NCI-H146 treated with DMSO at 0.1 percent for 48 hours (cell line): ENCODE measurements at regions not wholly inside any gene's neighbourhood (a gene's known extent, or its start where the extent isn't known, plus 50 kb on each side); places are given as distances from the start of the nearest gene placed in this dataset.
"Not testable (repeated sequence)": the region's sequence is repeated elsewhere in the genome, so short reads cannot be mapped to it uniquely, and the experiment has no call there.

Experiments
- DNase-seq: peaks from one replicate; lab custom pipeline; 2025; ENCODE audit not compliant: unreplicated experiment; lab: John Stamatoyannopoulos, UW

DNA sequence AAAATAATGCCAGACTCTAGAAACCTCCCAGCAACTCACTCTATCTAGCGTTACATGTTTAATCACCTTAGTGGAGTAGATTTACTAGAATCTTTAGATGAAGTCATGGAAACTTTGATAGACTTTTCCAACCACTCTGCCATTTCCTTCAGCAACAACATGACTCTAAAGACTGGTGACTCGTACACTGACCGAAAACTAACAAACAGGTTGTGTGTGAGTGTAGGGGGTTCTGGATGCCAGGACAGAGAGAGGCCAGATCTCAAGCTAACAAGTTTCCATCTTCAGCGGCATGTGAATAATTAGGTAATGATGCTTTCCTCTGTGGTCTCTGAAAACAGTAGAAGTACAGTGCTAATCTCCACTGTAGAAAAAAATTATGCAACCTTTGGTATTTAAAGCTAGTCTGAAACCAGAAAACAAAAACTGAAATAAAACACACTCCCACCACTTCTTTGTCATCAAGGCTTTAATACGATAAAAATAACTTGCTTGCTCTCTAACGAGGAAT lies 286.4 kb downstream of the PRDM5 start:
- no peak for DNase-seq

- DNase-seq: no peak
Measured at GRCh38 chr4:120633810-120634209, 288.7 kb downstream of the PRDM5 start.

- no peak for DNase-seq
Measured at GRCh38 chr4:120630427-120630826, 292.1 kb downstream of the PRDM5 start.

DNA sequence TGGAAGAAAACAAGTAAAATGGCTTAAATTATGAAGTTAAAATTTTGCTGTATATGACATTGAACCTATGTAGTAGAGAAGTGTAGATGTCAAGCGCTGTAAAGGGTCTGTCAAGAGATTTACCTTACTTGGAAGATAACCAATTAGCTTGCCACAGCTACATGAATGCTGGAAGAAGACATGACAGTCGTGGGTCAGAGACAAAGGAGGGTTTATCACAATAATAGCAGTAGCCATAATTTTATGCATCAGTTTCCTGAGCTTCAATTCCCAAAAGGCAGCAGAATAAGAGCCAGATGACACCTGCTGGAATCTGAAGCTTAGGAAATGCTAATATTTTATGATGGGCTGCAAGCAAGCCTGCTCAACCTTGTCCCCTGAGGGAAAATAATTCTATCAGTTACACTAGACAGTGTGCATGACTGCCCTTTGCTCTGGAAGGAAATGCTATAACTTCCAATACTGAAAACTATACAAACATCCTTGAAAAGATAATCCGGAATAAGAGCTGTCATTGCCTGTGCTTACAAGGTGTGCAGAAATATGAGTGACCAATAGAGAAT lies 292.9 kb downstream of the PRDM5 start:
- no peak for DNase-seq

- no peak for DNase-seq
Measured at GRCh38 chr4:120622601-120623000, 299.9 kb downstream of the PRDM5 start.

DNA sequence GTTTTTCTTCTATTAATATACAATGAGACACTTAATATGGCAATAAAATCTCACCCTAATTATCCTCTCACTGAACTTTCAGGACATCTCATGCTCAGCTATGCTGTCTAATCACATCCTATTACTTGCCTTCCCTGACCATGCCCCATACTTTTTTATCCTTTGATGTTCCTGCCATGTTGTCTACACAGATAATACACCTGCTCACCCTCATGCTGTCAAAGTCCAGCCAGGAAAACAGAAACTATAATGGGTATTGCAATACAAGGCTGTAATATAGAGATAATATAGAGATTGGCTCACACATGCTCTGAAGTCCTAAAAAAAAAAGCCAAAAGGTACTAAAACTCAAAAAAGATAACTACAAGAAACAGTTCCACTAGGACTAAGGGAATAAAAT lies 305.4 kb downstream of the PRDM5 start:
- no peak for DNase-seq

DNA sequence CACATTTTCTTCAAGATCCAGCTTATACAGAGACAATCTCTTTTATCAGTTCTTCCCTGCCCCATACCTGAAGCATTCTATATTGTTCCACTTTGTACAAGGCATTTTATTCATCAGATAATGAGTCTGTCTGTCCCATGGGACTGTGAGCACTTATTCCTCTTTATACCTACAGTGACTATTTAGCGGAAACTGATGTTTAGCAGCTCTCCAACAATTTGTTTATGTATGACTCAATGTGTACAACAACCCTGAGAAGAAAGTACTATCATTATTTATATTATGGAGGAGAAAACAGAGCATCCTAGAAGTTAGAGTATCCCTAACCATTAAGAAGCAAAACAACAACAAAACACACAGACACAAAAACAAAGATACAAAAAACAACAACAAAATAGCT lies 306.5 kb downstream of the PRDM5 start:
- no peak for DNase-seq

DNA sequence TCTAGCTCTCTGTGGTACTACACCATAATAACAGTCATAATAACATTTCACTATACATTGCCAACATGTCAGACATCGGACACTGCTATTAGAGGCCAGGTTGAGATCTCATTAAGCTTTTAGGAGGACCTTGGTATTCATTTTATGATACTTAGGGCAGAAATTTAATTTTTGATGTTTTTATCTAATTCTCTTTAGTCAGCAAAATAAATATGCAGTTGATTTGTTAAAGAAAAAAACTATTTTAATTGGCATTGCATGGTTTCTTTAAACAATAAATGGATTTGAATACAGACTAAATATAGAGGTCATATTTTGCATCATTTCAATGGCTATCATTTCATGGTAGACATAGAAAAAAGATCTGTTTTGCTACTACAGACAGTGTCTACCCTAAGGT lies 308.7 kb downstream of the PRDM5 start:
- DNase-seq: no peak

GRCh38 chr4:120611092-120611491 lies 311.4 kb downstream of the PRDM5 start:
- DNase-seq: no peak

DNA sequence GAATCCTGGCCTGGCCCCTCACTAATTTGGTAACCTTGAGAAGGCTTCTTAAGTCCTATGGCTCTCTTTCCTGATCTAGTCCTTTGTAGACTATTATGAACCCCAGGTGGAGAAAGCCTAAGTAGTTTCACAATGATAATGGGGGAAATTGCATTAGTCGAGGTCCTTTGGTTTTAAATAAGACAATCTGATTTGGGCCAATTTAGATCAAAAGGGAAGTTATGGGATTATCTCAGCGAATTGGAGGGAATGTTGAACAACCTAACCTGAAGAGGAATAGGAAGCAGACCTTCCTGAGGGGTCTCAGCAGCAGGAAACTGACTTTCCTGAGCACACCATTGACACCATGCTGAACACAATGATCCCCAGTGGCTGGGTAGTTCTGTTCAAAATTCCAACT lies 331.5 kb downstream of the PRDM5 start:
- no peak for DNase-seq

DNA sequence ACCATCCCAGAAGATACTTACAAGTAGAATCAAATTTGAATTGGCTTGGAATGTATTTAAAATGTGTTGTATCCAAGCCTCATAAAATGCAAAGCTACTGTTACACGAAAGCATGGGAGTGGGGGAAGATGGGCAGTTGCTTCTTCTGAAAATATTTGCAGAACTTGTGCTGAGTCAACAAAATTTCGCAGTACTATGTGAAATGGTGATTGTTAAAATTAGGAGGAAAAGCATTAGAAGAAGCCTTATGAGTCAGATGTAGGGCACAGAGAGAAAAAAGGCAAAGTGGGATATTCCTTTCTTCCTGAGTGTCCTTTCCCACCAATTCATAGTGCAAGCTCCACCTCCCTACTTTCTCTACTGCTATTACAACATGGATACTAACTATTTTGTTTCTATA lies 332.7 kb downstream of the PRDM5 start:
- DNase-seq: no peak

GRCh38 chr4:120568731-120569130 lies 353.8 kb downstream of the PRDM5 start:
- no peak for DNase-seq

- no peak for DNase-seq
Measured at GRCh38 chr4:120561648-120562047, 360.9 kb downstream of the PRDM5 start.

DNA sequence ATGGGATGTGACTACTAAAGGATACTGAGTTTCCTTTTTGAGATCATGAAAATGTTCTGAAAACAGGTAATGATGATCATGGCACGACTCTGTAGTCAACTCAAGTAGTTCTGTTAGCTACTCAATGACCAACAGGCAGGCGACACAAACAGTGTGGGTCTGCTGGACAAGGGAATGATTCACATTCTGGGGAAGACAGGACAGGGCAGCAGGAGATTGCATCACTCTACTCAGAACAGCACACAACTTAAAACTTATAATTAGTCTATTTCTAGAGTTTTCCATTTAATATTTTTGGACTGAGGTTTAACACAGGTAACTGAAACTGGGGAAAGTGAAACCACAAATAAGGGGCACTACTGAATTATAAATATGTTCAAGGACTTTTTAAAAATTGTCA lies 365.2 kb downstream of the PRDM5 start:
- DNase-seq: no peak

DNA sequence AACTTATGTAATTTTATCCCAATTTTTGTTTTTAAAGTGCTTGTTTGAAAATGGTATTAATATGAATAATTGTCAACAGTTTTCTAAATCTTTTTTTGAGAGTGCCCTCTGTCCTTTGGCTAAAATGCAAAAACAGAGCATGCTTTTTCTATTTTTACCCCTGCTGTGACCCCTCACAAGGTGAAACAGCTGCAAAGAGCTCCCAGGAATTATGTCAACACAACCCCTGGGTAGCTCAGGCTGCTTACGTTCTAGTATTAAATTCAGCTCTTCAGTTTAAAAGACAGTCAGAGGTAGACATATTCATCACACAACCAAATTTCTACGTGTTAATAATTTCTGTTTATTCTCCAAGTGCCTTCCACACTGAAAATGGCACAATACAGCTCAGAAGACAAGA lies 367.5 kb downstream of the PRDM5 start:
- peak; percentile 33 for DNase-seq

DNA sequence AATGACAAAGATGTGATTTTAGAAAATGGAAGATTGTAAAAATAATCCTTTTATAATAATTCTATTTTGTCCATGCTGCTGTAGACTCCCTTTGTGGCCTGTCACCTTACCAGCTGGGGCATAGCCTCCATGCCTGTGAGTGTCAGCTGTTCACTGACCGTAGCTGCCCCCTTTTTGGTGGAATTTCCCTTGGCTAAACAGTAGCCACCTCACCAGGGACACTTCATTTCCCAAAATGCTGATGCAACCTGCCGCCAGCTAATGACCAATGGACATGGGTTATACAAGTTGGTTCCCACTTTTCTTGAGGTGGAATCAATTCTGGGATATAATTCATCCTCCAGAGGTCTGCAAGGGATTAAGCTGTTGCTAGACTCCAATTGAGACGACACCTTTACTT lies 368.4 kb downstream of the PRDM5 start:
- no peak for DNase-seq

DNA sequence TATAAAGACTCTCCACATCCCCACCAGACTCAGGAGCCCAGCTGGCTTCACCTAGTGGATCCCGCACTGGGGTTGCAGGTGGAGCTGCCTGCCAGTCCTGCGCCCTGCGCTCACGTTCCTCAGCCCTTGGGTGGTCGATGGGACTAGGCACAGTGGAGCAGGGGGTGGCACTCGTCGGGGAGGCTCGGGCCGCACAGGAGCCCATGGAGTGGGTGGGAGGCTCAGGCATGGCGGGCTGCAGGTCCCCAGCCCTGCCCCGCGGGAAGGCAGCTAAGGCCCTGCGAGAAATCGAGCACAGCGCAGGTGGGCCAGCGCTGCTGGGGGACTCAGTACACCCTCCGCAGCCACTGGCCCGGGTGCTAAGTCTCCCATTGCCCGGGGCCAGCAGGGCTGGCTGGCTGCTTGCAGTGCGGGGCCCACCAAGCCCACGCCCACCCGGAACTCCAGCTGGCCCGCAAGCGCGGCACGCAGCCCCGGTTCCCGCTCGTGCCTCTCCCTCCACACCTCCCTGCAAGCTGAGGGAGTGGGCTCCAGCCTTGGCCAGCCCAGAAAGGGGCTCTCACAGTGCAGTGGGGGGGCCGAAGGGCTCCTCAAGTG lies 371.8 kb downstream of the PRDM5 start:
- not testable (repeated sequence) for DNase-seq

DNA sequence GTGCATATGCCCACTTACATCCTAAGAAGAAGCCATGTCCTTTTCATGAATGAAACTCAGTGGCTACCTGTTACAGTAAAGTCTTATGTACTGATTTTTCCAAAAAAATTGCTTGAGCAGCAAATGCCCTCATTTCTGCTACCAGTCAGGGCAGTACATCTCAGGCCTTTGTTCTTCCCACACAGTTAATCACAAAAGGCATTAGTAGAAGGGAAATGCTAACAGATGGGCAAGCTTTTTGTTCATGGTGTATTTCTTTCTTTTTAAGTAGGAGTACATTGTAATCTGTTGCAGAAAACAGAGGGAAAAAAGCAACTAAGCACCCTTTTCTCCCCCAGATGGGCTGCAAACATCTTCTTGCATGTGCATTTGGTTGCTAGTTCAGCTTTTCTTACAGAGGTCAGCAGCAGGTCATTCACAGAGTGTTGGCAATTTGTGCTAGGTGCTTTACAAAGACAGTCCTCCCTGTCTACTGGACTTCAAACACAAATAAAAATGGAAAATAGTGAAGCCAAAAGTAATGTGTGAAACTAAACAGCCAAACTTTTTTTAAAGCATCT lies 373.4 kb downstream of the PRDM5 start:
- DNase-seq: no peak

- DNase-seq: no peak
Measured at GRCh38 chr4:120545391-120545790, 377.1 kb downstream of the PRDM5 start.

- DNase-seq: no peak
Measured at GRCh38 chr4:120544838-120545237, 377.7 kb downstream of the PRDM5 start.

- DNase-seq: no peak
Measured at GRCh38 chr4:120540625-120541024, 381.9 kb downstream of the PRDM5 start.

DNA sequence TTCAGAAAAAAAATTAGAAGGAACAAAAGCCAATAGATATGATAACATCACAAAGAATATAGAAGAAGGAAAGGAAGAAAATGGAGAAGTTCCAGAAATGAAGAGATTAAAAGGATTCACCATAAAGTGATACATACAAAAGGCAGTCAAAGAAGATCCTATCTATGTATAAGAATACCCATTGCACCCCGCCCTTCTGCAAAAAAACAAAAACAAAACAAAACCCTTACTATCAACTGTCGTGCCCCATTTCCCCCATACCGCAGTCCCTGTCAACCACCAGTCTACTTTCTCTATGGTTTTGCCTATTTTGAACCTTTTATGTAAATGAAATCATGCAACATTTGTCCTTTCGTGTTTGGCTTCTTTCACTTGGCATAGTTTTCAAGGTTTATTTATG lies 385.6 kb downstream of the PRDM5 start:
- no peak for DNase-seq

DNA sequence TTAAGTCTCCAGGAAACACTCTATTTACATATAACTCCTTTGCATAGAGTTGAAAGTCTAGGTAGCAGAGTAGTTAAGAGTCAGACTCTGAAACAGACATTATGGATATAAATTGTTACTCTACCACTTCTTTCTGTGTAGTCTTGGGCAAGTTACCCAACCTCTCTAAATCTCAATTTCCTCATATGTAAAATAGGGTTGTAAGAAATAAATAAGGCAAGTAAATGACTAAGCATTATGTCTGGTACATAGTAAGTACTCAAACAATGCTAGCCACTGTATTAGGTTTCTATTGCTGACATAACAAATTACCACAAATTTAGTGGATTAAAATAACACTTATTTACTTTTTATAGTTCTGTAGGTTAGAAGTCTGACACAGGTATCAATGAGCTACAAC lies 394.1 kb downstream of the PRDM5 start:
- no peak for DNase-seq
